Esophagus muscularis mucosa (tissue), 4 donors: ENCODE measurements at regions not wholly inside any gene's neighbourhood (a gene's known extent, or its start where the extent isn't known, plus 50 kb on each side); places are given as distances from the start of the nearest gene placed in this dataset.

Source experiments
- DNase-seq: peaks from one replicate; pipeline ENCODE4 v3.0.0-alpha.2; 2017; ENCODE audit errors: extremely low spot score
- H3K27ac ChIP-seq, 4 donors: fragments of 200-600 bp; sonication (generic); replicated peaks in 1 of 4; 1 replicate in 3 of 4; 2 replicates in 1 of 4; pipeline ENCODE4 v1.5.1; 2016 to 2019; ENCODE audit warnings: mild to moderate bottlenecking in 1 of 4
- H3K27me3 ChIP-seq, 4 donors: fragments of 200-600 bp; sonication (generic); one replicate each; pipeline versions ENCODE4 v1.5.1 to v1.6.0; 2016 to 2019
- H3K36me3 ChIP-seq, 4 donors: fragments of 200-600 bp; sonication (generic); one replicate each; pipeline ENCODE4 v1.5.1; 2016 to 2019
- H3K4me1 ChIP-seq, 4 donors: fragments of 200-600 bp; sonication (generic); one replicate each; pipeline ENCODE4 v1.5.1; 2016 to 2019
- H3K4me3 ChIP-seq, 4 donors: fragments of 200-600 bp; sonication (generic); 1 replicate in 2 of 4; 2 replicates in 2 of 4; pipeline ENCODE4 v1.5.1; 2016 to 2019; ENCODE audit warnings: mild to moderate bottlenecking in 4 of 4, moderate library complexity in 1 of 4
- H3K9me3 ChIP-seq, 4 donors: fragments of 200-600 bp; sonication (generic); 1 replicate in 3 of 4; 2 replicates in 1 of 4; pipeline ENCODE4 v1.5.1; 2016 to 2019
- EP300 ChIP-seq: sonication (generic); formaldehyde crosslinking; IDR thresholded peaks from one replicate; pipeline ENCODE4 v1.6.1; 2017; ENCODE audit warnings: antibody characterized with exemption
- POLR2A ChIP-seq: fragments of 450-650 bp; IDR thresholded peaks from one replicate; pipeline ENCODE4 v1.6.1; 2017; ENCODE audit warnings: antibody characterized with exemption, moderate library complexity, mild to moderate bottlenecking, low read depth
- POLR2AphosphoS5 ChIP-seq, 2 donors: sonication (generic); formaldehyde crosslinking; IDR thresholded peaks; one replicate each; pipeline ENCODE4 v1.6.1; 2017; ENCODE audit warnings: antibody characterized with exemption in 2 of 2
- WGBS: methylation state at CpG from one replicate; pipeline ENCODE4 v1.1.5; 2018; 5-methylcytosine and 5-hydroxymethylcytosine counted together
- intact Hi-C: fragments of 100-400 bp; cut with DNase I; formaldehyde crosslinking; loops from one replicate; pipeline ENCODE4 v1.15.1; 2023
- TF ChIP-seq, protein P1 (sequence below), 3 experiments: fragments of 200-600 bp in 2 of 3; fragments of 450-650 bp in 1 of 3; sonication (generic) in 2 of 3; IDR thresholded peaks; one replicate each; pipeline ENCODE4 v1.5.1; 2017 to 2019; ENCODE audit warnings: antibody characterized with exemption in 3 of 3, mild to moderate bottlenecking in 2 of 3, moderate library complexity in 1 of 3

DNA sequence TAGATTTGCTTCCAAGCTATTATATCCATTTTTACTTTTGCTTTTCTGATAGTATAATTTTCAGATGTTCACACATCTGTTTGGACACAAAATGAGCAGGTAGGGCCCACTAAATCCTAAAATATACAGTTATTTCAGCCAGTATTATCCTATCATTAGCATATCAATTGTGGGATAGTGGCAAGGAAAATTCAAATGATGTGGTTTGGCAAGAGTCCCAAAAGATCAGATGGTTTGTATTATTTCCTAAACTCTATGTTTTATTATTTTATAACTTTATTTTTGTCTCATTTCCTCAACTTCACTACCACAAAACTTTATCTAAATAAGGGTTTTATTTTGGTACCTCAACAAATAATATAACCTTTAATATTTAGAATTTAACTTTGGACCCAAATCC is 1659.6 kb downstream of the NCAM2 start:
- TF ChIP-seq POLR2AphosphoS5 (IDR thresholded peaks at IDR 0.05) (no peak), POLR2A (no peak), EP300 (no peak)
- TF ChIP-seq, protein P1, sequence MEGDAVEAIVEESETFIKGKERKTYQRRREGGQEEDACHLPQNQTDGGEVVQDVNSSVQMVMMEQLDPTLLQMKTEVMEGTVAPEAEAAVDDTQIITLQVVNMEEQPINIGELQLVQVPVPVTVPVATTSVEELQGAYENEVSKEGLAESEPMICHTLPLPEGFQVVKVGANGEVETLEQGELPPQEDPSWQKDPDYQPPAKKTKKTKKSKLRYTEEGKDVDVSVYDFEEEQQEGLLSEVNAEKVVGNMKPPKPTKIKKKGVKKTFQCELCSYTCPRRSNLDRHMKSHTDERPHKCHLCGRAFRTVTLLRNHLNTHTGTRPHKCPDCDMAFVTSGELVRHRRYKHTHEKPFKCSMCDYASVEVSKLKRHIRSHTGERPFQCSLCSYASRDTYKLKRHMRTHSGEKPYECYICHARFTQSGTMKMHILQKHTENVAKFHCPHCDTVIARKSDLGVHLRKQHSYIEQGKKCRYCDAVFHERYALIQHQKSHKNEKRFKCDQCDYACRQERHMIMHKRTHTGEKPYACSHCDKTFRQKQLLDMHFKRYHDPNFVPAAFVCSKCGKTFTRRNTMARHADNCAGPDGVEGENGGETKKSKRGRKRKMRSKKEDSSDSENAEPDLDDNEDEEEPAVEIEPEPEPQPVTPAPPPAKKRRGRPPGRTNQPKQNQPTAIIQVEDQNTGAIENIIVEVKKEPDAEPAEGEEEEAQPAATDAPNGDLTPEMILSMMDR (IDR thresholded peaks at IDR 0.05): no peak

GRCh38 chr21:22670148-22670547 is 1671.9 kb downstream of the NCAM2 start:
- WGBS: 75% methylated on average over 1 of the region's 1 CpG
- Histone ChIP-seq H3K27ac (no peak overlapping the region), H3K9me3 (no peaks in the 10 kb centered on the region), H3K36me3 (no peaks in the 10 kb centered on the region), H3K4me1 (no peaks in the 10 kb centered on the region), H3K27me3 (no peaks in the 10 kb centered on the region), H3K4me3 (no peak overlapping the region)
- no peak for DNase-seq
- TF ChIP-seq POLR2AphosphoS5 (IDR thresholded peaks at IDR 0.05) (no peak), POLR2A (no peak)
- TF ChIP-seq, protein P1 (IDR thresholded peaks at IDR 0.05): no peak
- intact Hi-C loops: no loop called here

More for the DNA sequence above, 1659.6 kb downstream of the NCAM2 start:
- H3K4me1 ChIP-seq: no peaks in the 10 kb centered on the region
- DNase-seq: no peak
- H3K9me3 ChIP-seq: no peaks in the 10 kb centered on the region
- H3K27ac ChIP-seq: no peak overlapping the region
- intact Hi-C loops: no loop called here
- H3K4me3 ChIP-seq: no peak overlapping the region
- H3K36me3 ChIP-seq: no peaks in the 10 kb centered on the region
- H3K27me3 ChIP-seq: no peaks in the 10 kb centered on the region

DNA sequence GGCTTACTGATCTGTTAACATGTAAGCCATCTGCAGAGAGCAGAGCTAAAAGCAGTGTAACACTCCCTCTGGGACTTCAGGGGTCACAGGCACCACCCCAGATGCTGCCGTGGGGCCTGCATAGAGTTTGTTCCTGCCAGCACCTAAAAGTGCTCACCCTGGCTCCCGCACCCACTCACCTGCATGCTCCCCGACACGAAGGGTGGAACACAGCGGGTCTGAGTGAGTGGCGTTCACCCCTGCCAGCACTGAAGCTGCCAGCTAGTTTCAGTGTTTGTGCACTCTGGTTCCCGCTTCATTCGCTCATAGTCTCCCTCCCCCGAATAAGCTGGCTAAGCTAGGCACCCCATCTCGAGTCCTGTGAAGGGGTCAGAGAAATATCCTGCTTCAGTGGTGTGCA is 1681.0 kb downstream of the NCAM2 start:
- H3K27ac ChIP-seq: no peak overlapping the region
- H3K9me3 ChIP-seq: no peaks in the 10 kb centered on the region
- 75% methylated on average over 10 of the region's 10 CpGs for WGBS
- no peaks in the 10 kb centered on the region for H3K4me1 ChIP-seq
- no peaks in the 10 kb centered on the region for H3K27me3 ChIP-seq
- intact Hi-C loops: no loop called here
- no peak overlapping the region for H3K4me3 ChIP-seq
- H3K36me3 ChIP-seq: no peaks in the 10 kb centered on the region
- DNase-seq: no peak
- TF ChIP-seq, protein P1 (IDR thresholded peaks at IDR 0.05): no peak

DNA sequence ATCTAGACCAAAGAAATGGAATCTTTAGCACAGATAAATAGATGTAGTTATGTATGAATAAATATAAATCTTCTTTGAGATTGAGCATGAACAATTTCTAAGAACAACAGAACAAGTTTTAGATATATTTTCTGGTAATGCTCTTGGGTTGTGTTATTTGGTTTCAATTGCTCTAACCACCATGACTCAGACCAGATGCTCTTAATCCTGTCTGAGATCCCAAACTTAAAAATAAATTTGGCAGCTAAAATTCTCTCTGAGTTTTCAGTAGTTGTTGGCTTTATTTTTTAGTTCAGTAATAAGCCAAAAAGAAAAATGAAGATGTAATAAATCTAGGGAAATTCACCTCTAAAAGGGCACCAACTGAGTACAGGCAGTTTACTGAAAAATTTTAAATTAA is 1693.4 kb downstream of the NCAM2 start:
- no peak overlapping the region for H3K27ac ChIP-seq
- no peaks in the 10 kb centered on the region for H3K4me1 ChIP-seq
- no peaks in the 10 kb centered on the region for H3K36me3 ChIP-seq
- no peak for DNase-seq
- intact Hi-C loops: no loop called here
- no peak for TF ChIP-seq POLR2AphosphoS5 (IDR thresholded peaks at IDR 0.05)
- no peak for TF ChIP-seq EP300
- TF ChIP-seq POLR2A: no peak
- TF ChIP-seq, protein P1 (IDR thresholded peaks at IDR 0.05): no peak
- no peaks in the 10 kb centered on the region for H3K27me3 ChIP-seq
- peaks cover 0 to 20% (median 16%) of the 10 kb centered on the region in 4 donors for H3K9me3 ChIP-seq
- H3K4me3 ChIP-seq: no peak overlapping the region

GRCh38 chr21:22703521-22703920 is 1705.3 kb downstream of the NCAM2 start:
- no peaks in the 10 kb centered on the region for H3K9me3 ChIP-seq
- 97% methylated on average over 2 of the region's 2 CpGs for WGBS
- H3K4me3 ChIP-seq: no peak overlapping the region
- TF ChIP-seq, protein P1 (IDR thresholded peaks at IDR 0.05): no peak
- no peak for TF ChIP-seq POLR2A
- no peak for TF ChIP-seq POLR2AphosphoS5 (IDR thresholded peaks at IDR 0.05)
- no peak for TF ChIP-seq EP300
- no peaks in the 10 kb centered on the region for H3K27me3 ChIP-seq
- no peaks in the 10 kb centered on the region for H3K36me3 ChIP-seq
- no peaks in the 10 kb centered on the region for H3K4me1 ChIP-seq
- DNase-seq: no peak
- intact Hi-C loops: no loop called here
- no peak overlapping the region for H3K27ac ChIP-seq
